ENCODE measurements at regions not wholly inside any gene's neighbourhood (a gene's known extent, or its start where the extent isn't known, plus 50 kb on each side); places are given as distances from the start of the nearest gene placed in this dataset.
"Not testable (repeated sequence)": the region's sequence is repeated elsewhere in the genome, so short reads cannot be mapped to it uniquely, and the experiment has no call there.

DNA sequence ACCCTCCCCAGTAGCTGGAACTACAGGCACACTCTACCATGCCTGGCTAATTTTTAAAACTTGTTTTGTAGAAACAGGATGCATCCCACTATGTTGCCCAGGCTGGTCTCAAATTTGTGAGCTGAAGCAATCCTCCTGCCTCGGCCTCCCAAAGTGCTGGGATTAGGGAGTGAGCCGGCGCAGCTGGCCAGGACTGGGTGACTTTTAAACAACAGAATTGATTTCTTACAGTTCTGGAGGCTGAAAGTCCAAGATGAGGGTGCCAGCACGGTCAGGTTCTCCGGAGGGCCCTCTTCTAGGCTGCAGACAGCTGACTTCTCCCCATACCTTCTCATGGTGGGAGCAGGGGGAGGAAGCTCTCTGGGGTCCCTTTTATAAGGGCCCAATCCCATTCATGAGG, 75.2 kb upstream of the CHST15 start:
- H4K20me1 ChIP-seq (ENCODE audit: control insufficient read depth, insufficient read depth, low read depth, low read length), result no peaks in the 10 kb centered on the region; the same call in 1 of the 2 replicates
- H3K79me2 ChIP-seq (ENCODE audit: control insufficient read depth, low read length), result no peaks in the 10 kb centered on the region
- no peaks in the 10 kb centered on the region for H3K27me3 ChIP-seq (ENCODE audit: control insufficient read depth, low read length)
- H3F3A ChIP-seq (ENCODE audit: control insufficient read depth, insufficient read depth), result no peaks in the 10 kb centered on the region
- H3K4me2 ChIP-seq (ENCODE audit: low read length), result no peak overlapping the region
- no peaks in the 10 kb centered on the region for H3K36me3 ChIP-seq (ENCODE audit: control insufficient read depth, low read length)
- no peak for TF ChIP-seq EZH2phosphoT487 (IDR thresholded peaks at IDR 0.05; ENCODE audit: borderline replicate concordance, low read length)
- TF ChIP-seq, protein P1, sequence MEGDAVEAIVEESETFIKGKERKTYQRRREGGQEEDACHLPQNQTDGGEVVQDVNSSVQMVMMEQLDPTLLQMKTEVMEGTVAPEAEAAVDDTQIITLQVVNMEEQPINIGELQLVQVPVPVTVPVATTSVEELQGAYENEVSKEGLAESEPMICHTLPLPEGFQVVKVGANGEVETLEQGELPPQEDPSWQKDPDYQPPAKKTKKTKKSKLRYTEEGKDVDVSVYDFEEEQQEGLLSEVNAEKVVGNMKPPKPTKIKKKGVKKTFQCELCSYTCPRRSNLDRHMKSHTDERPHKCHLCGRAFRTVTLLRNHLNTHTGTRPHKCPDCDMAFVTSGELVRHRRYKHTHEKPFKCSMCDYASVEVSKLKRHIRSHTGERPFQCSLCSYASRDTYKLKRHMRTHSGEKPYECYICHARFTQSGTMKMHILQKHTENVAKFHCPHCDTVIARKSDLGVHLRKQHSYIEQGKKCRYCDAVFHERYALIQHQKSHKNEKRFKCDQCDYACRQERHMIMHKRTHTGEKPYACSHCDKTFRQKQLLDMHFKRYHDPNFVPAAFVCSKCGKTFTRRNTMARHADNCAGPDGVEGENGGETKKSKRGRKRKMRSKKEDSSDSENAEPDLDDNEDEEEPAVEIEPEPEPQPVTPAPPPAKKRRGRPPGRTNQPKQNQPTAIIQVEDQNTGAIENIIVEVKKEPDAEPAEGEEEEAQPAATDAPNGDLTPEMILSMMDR (IDR thresholded peaks at IDR 0.05; ENCODE audit: low read depth, low read length, poor library complexity, severe bottlenecking), result no peak
- H3K4me1 ChIP-seq (ENCODE audit: control insufficient read depth, low read length), result no peaks in the 10 kb centered on the region
- H3K27ac ChIP-seq (ENCODE audit: low read depth, low read length), result no peak overlapping the region
- no peak overlapping the region for H3K4me3 ChIP-seq (ENCODE audit: low read length)
- no peaks in the 10 kb centered on the region for H3K9me2 ChIP-seq (replicated peaks; ENCODE audit: control insufficient read depth, low read length)
- no peaks in the 10 kb centered on the region for H3K9me3 ChIP-seq (ENCODE audit: control insufficient read depth, insufficient read depth, low read length)

DNA sequence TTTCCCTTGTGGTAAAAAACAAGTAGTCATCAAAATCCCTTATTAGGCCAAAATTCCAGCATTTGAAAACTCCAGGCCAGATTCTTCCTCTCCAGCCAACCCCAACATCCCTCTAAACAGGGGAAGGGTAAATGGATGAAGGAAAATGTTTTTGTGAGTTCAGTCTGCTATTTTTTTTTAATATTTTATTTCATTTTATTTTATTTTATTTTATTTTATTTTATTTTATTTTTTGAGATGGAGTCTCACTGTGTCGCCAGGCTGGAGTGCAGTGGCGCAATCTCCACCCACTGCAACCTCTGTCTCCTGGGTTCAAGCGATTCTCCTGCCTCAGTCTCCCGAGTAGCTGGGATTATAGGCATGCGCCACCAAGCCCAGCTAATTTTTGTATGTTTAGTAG, 74.5 kb upstream of the CHST15 start:
- H3K27ac ChIP-seq (ENCODE audit: low read depth, low read length); H3K9me2 ChIP-seq (replicated peaks; ENCODE audit: control insufficient read depth, low read length); H3K4me1 ChIP-seq (ENCODE audit: control insufficient read depth, low read length); H3K4me3 ChIP-seq (ENCODE audit: low read length); H3K27me3 ChIP-seq (ENCODE audit: control insufficient read depth, low read length); H3K36me3 ChIP-seq (ENCODE audit: control insufficient read depth, low read length); H3K4me2 ChIP-seq (ENCODE audit: low read length); H4K20me1 ChIP-seq (ENCODE audit: control insufficient read depth, insufficient read depth, low read depth, low read length); H3F3A ChIP-seq (ENCODE audit: control insufficient read depth, insufficient read depth); H3K9me3 ChIP-seq (ENCODE audit: control insufficient read depth, insufficient read depth, low read length); H3K79me2 ChIP-seq (ENCODE audit: control insufficient read depth, low read length): not testable (repeated sequence)

DNA sequence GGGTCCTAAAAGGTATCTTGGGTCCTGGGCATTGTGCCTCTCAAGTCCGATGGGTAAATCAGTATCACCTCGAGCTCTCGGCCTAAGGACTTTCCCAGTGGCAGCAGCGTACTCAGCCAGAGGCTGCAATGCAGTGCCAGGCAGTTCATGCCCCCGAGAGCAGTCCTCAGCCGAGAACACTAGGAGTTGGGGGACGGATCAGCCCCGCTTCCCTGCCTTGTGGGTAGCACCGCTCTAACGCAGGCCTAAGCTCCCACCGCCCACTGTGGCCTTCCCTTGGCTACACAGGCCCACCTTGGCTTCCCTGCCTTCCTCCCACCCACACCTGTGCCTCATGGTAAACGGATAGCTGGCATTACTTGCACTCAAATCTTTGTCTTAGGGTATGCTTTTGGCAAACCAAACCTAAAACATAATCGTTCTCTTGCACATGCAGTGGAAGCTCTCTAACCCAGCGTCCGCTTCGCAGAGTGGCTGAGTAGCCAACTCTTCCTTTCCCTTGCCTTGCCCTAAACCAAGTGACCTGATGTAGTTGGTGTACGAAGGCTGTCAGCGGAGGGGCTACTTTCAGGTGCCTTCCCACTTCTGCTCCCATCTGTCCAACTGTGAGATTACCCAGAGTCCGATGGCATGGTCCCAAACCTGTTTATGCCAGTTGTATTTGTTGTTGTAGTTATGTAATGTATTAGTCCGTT, 73.2 kb upstream of the CHST15 start:
- H3K4me1 ChIP-seq (ENCODE audit: control insufficient read depth, low read length), result no peaks in the 10 kb centered on the region
- H3K27ac ChIP-seq (ENCODE audit: low read depth, low read length), result no peak overlapping the region
- H3K9me3 ChIP-seq (ENCODE audit: control insufficient read depth, insufficient read depth, low read length), result no peaks in the 10 kb centered on the region
- H3K36me3 ChIP-seq (ENCODE audit: control insufficient read depth, low read length), result no peaks in the 10 kb centered on the region
- no peaks in the 10 kb centered on the region for H3F3A ChIP-seq (ENCODE audit: control insufficient read depth, insufficient read depth)
- no peaks in the 10 kb centered on the region for H3K27me3 ChIP-seq (ENCODE audit: control insufficient read depth, low read length)
- no peak overlapping the region for H3K4me2 ChIP-seq (ENCODE audit: low read length)
- H3K9me2 ChIP-seq (replicated peaks; ENCODE audit: control insufficient read depth, low read length), result no peaks in the 10 kb centered on the region
- no peaks in the 10 kb centered on the region; the same call in 1 of the 2 replicates for H4K20me1 ChIP-seq (ENCODE audit: control insufficient read depth, insufficient read depth, low read depth, low read length)
- no peak overlapping the region for H3K4me3 ChIP-seq (ENCODE audit: low read length)
- no peaks in the 10 kb centered on the region for H3K79me2 ChIP-seq (ENCODE audit: control insufficient read depth, low read length)
- no peak for TF ChIP-seq EZH2phosphoT487 (IDR thresholded peaks at IDR 0.05; ENCODE audit: borderline replicate concordance, low read length)
- TF ChIP-seq, protein P1 (IDR thresholded peaks at IDR 0.05; ENCODE audit: low read depth, low read length, poor library complexity, severe bottlenecking), result no peak

DNA sequence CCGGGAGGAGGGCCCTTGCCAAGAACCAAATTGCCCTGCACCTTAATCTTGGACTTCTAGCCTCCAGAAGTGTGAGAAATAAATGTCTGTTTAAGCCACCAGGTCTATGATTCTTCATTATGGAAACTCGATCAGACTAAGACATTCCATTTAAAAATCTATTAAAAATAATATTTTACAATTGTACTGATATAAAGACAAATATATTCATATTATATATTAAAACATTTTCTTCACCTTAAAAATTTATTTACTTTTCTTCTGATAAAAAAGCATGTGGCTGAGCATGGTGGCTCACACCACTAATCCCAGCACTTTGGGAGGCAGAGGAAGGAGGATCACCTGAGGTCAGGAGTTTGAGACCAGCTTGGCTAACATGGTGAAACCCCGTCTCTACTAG, 72.4 kb upstream of the CHST15 start:
- no peak for TF ChIP-seq EZH2phosphoT487 (IDR thresholded peaks at IDR 0.05; ENCODE audit: borderline replicate concordance, low read length)
- TF ChIP-seq, protein P1 (IDR thresholded peaks at IDR 0.05; ENCODE audit: low read depth, low read length, poor library complexity, severe bottlenecking), result no peak
- H3F3A ChIP-seq (ENCODE audit: control insufficient read depth, insufficient read depth), result no peaks in the 10 kb centered on the region
- no peaks in the 10 kb centered on the region for H3K9me3 ChIP-seq (ENCODE audit: control insufficient read depth, insufficient read depth, low read length)
- no peak overlapping the region for H3K4me2 ChIP-seq (ENCODE audit: low read length)
- no peaks in the 10 kb centered on the region for H3K9me2 ChIP-seq (replicated peaks; ENCODE audit: control insufficient read depth, low read length)
- H3K27ac ChIP-seq (ENCODE audit: low read depth, low read length), result no peak overlapping the region
- H3K4me1 ChIP-seq (ENCODE audit: control insufficient read depth, low read length), result no peaks in the 10 kb centered on the region
- H4K20me1 ChIP-seq (ENCODE audit: control insufficient read depth, insufficient read depth, low read depth, low read length), result no peaks in the 10 kb centered on the region; the same call in 1 of the 2 replicates
- no peak overlapping the region for H3K4me3 ChIP-seq (ENCODE audit: low read length)
- H3K27me3 ChIP-seq (ENCODE audit: control insufficient read depth, low read length), result no peaks in the 10 kb centered on the region
- H3K36me3 ChIP-seq (ENCODE audit: control insufficient read depth, low read length), result no peaks in the 10 kb centered on the region
- H3K79me2 ChIP-seq (ENCODE audit: control insufficient read depth, low read length), result no peaks in the 10 kb centered on the region
